Stimulated activated CD8-positive, alpha-beta memory T cell treated with anti-CD3 and anti-CD28 coated beads, Interleukin-4, amount 100 ng/mL, for 4 hours (primary cell): ENCODE measurements at regions not wholly inside any gene's neighbourhood (a gene's known extent, or its start where the extent isn't known, plus 50 kb on each side); places are given as distances from the start of the nearest gene placed in this dataset.

Experiments used
- DNase-seq, 2 donors: peaks; one replicate each; pipeline ENCODE4 v3.0.0-alpha.2; 2020; ENCODE audit warnings: low read depth in 2 of 2, low spot score in 1 of 2

DNA sequence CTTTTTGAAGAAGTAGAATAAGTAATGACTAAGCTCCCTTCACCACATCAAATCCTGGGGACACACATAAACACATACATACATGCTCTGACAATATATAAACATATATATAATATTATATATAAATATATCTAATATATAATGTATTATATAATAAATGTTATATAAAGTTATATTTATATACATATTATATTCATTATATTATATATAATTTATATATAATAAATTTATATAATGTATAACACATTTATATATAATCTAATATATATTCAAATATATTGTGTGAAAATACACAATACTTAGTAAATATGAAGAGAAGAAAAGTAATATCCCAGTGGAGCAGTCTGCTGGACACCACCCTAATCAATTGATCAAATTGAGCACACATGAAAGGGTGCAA, 2177.9 kb upstream of the CELF4 start:
- no peak for DNase-seq

GRCh38 chr18:39741755-39742466, 2176.3 kb upstream of the CELF4 start:
- no peak for DNase-seq

- DNase-seq: no peak
These were observed 2172.3 kb upstream of the CELF4 start for GRCh38 chr18:39737869-39738268.

- no peak for DNase-seq
These were observed 2167.3 kb upstream of the CELF4 start for GRCh38 chr18:39732918-39733317.

DNA sequence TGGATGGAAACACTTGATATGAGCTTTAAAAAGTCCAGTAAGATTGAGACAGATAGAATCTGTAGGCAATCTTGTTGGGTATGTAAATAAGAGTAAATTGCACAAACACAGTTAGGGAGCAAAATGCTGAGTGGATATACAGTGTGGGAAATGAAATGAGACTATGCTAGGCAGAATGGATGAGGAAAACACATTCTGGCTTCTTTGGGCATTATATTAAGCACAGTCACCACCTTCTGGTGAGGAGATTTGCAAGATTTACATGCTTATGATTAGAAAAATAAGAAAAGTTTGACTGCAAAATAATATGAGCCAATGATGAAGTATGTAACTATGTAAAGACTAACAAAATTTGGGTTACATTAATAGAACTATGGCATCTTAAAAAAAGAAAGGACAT, 2165.0 kb upstream of the CELF4 start:
- no peak for DNase-seq

DNA sequence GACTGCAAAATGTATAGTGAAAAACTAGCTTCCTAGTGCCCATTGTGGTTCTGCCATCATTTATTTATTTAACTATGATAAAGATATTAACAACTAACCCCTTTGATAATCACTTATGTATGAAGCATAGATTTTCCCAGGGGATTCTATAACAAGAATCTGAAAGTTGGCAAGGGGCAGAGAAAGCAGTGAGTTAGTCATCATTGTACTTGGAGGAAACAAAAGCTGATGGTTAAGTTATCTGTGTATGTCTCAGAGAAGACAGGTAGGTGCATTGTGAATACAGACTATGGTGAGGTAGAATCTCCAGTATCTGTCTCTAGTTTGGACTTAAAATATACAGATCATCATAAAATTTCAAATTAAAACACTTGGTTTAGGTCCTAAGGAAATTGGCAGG, 2159.1 kb upstream of the CELF4 start:
- DNase-seq: no peak

GRCh38 chr18:39721712-39722111, 2156.1 kb upstream of the CELF4 start:
- DNase-seq: no peak

DNA sequence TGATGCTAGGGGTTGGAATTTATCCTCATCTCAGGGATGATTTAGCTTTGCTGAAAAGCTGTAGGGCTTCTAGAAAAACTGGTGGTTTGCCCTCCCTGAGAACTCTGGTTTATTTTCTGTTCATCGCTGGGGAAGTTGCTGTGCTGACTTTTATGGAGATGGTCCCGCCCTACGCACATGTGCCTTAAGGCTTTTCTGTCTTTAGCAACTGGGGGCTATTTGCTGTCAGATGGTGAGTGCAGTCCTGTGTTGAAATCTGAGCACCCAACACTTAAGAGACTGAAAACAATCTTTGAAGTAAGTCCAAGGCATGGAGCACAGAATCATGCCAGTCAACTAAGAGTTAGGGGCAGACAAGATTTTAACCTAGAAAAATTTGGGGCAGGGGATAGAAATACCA, 2148.4 kb upstream of the CELF4 start:
- DNase-seq: no peak

- DNase-seq: no peak
These were observed 2146.1 kb upstream of the CELF4 start for GRCh38 chr18:39711701-39712100.

DNA sequence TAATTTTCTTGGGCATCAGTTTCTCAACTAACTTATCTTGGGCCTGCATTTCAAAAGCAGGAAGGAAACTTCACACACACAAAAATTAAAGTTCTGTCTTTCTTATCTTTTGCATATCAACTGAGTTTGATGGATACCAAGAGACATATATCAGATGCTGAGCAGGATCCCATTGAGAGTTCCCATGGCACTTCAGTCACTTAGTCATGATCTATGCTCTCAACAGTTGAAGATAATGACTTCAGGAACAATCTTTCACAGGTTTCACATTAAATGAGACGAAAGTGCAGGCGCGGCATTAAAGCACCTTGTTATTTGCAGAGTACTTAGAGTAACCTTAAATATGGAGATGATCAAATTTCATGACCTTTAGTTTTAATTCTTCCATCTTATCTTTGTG, 2139.8 kb upstream of the CELF4 start:
- no peak for DNase-seq

DNA sequence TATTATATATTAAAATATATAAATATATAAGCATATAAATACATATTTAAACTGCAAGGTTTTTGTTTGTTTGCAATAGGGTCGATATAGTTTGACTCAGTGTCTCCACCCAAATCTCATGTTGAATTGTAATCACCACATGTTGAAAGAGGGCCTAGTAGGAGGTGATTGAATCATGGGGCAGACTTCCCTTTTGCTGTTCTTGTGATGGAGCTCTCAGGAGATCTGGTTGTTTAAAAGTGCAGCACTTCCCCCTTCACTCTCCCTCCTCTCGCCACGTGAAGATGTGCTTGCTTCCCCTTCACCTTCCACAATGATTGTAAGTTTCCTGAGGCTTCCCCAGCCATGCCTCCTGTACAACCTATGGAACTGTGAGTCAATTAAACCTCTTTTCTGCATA, 2137.3 kb upstream of the CELF4 start:
- no peak for DNase-seq

DNA sequence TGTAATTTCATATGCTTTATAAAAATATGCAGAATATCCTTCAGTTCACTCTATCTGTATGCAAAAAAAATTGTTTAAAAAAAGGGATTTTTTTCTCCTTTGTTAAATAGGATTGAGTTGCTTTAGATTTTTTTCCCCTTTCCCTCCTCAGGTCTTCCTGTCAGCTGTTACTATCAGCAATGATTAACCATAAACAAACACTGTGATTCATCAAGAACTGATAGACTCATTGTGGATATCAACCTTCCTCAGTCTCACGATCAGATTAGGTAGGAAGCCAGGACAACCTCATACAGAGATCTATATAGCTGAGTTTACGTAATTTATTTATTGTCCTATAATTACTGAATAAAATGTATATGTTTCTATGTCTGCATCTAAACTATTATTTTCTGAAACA, 2136.2 kb upstream of the CELF4 start:
- DNase-seq: no peak

- no peak for DNase-seq
These were observed 2135.6 kb upstream of the CELF4 start for GRCh38 chr18:39701055-39701783.

DNA sequence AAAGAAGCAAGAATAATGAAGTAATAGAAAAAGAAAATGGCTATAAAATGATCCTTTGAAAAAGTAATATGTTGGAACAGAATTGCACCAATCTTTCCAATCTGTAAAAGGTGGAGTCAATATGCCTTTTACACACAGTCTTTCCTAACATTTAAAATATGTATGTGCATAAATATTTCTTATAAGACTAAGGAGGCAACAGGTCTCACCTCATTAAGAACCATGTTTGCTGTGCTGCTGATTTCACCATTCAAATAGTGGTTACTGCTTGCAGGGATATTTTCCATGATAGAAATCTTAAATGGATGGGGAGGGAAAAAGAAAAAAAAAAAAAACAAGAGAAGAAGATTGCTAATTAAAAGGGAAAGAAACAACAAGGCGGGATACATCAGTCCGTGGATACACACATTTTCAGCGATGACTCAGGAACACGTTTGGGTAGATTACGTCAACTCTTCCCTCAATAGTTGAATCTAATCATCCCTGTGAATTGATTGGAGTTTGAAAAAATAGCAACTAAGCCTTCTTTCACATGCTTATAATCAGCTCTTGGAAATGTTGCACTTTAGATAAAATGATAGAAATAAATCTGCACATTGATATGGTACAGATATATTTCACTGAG, 2133.9 kb upstream of the CELF4 start:
- DNase-seq: no peak

- DNase-seq: no peak
These were observed 2132.8 kb upstream of the CELF4 start for GRCh38 chr18:39698436-39698835.

DNA sequence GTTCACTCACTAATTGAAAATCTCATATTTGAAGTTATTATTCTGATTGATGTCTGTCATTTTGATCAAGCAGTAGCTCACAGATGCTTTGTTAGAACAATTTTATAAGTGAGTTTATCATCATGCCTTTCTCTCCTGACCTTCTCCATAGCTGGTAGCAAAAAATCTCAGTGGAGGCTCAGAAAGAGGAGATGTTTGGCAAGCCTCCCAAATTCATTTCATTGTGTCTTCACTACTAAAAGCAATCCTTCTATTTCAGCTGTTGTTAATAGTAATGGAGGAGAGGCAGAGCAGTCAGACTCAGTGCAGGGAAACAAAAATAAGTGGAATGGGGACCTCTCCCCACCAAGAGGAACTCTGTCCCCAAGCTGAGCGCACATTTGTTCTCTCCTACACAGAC, 2127.8 kb upstream of the CELF4 start:
- DNase-seq: no peak

- DNase-seq: no peak
These were observed 2126.9 kb upstream of the CELF4 start for GRCh38 chr18:39692367-39693015.

DNA sequence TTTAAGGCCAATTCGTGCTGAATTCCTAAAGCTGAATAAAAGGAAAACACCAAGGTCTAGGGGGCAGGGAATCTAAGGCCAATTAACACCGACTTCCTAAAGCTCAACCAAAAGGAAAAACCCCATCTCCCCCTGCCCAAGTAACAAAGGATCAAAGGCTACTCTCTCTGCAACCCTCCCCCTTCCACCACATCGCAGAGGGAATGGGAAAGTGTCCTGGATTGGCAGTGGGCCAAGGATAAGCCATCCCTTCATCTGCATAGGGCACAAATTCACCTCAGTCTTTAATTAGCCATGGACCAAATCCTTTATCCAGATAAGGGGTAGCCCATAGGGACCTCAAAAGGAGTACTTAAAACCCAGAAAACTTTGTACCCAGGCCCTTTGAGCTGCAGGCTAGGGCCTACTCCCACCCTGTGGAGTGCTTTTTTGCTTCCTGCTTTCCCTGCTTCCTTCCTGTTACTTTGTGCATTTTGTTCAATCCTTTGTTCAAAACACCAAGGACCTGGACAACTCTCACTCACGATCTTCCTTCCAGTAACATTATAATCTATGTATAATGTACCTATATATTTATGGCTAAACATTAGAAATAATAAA, 2119.8 kb upstream of the CELF4 start:
- DNase-seq: no peak

GRCh38 chr18:39681061-39681460, 2115.5 kb upstream of the CELF4 start:
- DNase-seq: no peak

DNA sequence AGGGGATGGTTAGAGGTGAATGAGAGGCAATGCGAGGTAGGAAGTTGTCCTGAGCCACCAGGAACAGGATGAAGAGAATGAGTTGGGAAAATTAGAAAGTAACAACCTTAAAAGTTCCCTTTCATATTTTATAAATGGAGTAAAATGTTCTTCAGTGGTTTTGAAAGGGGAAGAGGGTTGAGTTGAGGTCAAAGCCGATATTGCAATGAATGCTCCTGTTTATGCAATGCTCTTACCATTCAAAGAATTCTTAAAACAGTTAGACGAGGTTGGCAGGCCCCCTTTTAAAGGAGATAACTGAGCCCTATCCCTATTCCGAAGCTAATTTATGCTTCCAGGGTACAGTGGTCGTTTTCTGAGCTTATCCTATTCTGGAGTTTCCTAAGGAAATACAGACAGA, 2110.3 kb upstream of the CELF4 start:
- DNase-seq: no peak

DNA sequence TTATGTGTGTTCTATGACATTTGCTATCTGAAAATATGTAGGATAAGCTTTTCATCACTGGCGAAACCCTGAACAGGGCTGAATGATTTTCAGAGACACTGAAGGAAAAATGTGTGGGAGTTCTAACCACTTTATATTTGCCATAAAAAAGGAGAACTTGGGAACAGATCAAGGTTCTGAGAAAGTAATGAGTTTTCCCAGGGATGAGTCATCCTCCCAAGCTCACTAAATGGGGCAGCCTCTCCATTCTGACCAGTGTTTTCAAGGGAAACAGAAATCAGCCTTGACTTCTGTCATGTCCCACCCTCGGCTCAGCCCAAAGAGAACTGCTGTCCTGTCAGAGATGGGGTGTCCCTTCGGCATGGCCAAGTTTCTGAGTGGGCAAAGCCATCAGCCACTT, 2109.8 kb upstream of the CELF4 start:
- DNase-seq: no peak

- no peak for DNase-seq
These were observed 2106.6 kb upstream of the CELF4 start for GRCh38 chr18:39672171-39672570.
